GM20431 (cell line): ENCODE measurements at regions not wholly inside any gene's neighbourhood (a gene's known extent, or its start where the extent isn't known, plus 50 kb on each side); places are given as distances from the start of the nearest gene placed in this dataset.
"Not testable (repeated sequence)": the region's sequence is repeated elsewhere in the genome, so short reads cannot be mapped to it uniquely, and the experiment has no call there.

Experiments used
- in situ Hi-C: fragments of 300-500 bp; cut with MseI, MboI; formaldehyde crosslinking; loops from one replicate; pipeline ENCODE4 v1.15.0; 2020; ENCODE audit warnings: low sequenced_read_pairs; ENCODE audit not compliant: unreplicated experiment

DNA sequence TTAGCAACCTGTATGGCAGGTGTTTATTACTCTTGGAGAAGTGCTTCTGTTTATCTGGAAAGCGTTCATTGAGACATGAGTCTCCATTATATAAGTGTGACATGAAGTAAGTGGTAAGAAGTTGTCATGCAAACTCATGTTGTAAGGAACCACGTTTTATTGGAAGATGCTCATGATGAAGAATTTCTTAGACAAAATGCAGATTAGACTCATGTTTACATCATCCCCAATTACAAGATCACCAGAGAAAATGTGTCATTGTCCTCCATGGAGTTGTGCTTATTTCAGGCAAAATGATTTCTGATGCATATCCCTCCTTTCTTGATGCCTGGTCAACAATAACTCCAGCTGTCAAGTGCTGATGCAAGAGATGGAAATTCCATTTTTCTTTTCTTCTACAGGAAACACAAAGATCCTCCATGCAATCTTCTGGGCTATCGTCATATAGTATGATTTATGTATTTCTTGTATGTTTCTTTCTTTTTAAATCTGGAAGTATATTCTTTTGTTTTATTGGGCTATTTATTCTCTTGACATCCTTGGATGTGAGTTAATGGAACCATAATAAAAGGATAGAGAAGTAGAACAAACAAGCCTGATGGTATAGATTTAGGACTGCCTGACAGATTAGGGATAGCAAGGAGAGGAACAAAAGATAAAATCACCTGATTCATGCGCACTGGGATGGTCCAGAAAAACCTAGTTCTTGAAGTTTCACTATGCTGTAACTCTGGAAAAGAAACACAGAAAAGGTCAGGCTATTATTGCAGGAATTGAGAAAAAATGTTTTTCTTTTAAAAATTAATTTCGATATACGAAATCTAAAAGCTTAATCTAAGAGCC is 50.7 kb upstream of the DIAPH3 start:
- in situ Hi-C loops, result no loop called here

DNA sequence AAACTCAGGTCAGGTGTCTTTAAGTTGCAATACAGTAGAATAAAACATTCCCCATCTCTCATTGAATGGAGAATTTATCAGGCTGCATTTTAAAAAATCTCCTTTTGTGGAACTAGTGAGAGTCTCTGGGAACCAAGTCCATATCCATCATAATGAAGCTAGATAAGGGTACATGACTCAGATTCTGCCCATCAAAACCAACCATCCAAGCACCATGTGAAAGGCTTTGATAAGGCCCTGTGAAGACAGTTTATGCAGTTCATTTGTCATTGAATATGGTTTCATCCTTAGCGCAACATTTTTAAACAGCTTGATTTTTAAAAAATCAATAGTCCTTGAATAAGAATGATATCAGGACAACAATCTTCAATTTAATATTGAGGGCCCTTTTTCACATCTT is 56.3 kb upstream of the DIAPH3 start:
- in situ Hi-C loops, result no loop called here

DNA sequence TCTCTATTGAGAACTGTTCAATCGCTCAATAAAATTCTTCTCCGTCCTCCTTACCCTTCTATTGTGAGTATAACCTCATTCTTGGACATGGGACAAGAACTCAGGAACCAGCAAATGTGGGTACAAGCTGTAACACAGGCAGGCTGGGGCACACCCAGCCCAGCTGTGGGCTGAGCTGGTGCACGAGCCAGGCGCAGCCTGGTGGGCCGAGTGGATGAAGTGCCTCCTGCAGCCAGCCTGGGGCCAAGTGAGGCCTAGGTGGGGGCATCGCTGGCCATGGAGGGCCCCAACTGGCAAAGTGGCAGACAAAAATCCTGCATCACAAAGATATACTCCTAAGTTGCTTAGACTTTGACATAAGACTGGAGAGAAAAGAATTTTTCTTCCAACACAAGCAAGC is 57.9 kb upstream of the DIAPH3 start:
- in situ Hi-C loops, result no loop called here

DNA sequence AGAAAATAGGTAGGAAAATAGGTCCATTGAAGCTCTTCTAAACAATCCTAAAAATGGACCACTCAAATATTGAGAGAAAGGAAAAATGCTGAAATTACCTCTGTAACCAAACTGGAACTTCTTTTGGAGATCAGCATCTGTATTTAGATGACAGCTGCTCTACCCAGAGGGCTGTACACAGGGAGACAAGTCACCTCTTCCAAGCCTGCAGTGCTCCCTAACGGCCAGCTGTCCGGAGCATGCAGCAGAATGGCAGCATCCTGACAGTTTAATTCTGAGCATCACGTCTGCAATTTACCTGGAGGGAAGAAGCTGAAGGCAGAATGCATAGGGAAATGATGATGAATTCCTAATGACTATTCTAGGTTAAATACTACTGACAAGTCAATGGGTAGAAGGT is 62.8 kb upstream of the DIAPH3 start:
- in situ Hi-C loops, result no loop called here

DNA sequence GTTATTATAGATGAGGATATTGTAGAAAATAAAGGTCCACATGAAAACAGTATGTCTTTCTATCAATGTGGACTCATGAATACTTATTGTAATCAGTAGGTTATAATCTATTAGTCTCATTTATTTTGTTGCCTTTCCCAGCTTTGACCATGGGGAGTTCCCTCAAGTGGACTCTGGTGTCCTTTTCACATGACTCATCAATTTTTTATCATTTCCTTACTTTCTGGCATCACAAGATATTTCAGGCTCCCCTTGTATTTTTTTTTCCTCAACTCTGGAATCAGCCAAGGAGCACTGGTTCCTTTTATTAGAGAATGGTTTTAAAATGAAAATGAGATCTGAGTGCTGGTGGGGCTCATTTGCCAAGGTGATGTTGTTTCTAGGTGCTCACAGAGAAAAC is 63.4 kb upstream of the DIAPH3 start:
- in situ Hi-C loops, result no loop called here

DNA sequence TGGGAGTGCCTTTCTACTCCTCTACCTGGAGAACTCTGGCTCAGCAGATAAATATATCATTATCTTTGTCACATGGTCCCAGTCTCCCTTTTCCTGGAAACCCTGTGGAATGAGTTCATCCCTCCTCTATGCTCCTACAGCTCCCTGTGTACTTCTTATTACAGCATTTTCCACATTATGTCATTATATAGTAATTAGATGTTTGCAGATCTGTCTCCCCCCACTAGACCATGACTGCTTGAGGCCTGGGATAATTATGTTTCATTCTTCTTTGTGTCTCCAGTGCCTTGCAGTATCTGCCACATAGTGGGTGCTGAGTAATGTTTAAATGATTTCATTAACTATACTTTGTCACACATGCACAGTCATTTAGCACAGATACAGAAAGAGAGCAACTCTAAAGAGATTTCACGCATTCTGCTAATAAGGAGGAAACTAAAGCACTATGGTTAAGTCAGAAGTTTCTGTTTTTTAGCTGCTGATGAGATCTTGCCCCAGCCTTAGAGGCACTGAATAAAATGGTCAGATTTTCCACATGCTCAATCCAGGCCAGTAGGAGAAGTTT is 66.1 kb upstream of the DIAPH3 start:
- in situ Hi-C loops, result no loop called here

DNA sequence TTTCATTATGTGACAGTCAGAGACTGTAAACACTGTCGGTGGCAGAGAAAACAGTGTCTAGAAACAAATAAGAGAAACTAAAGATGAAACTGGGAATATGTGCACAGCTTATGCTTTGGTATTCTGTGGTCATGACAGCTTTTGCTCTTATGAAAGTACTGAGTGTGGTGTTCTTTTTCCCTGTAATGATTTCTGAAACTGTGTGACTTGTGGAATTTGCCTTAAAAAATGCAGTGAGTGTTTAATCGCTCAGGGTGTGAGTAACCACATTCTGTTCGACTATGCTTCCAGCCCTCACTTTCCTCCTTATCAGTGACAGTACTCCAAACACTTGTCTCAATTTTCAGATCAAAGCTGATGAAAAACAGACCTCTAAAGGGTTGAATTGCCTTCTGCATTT is 66.9 kb upstream of the DIAPH3 start:
- in situ Hi-C loops, result no loop called here

DNA sequence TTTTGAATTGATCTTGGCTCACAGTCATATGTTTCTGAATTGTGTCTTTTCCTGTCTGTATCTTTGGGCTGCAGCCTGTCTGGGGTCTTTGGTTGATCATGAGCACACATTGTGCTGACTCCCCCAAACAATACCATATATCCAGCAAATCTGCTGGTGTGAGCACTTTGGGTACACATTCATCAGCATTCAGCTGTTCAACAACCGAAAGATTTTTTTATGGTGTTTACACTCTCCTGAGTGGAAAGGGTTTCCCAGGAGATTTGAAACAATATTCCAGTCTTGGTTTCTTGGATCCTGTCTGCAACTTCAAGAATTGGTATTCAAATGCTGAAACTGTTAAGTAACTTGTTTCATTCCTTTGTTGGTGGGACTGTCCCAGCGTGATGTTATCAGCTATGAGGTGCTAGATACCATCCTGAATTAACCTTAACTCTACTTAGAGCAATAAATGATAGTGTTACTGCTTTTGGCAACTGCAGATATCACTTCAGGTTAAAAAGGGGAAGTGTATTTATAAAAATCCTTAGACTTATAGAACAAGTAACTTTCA is 78.4 kb upstream of the DIAPH3 start:
- in situ Hi-C loops, result no loop called here

DNA sequence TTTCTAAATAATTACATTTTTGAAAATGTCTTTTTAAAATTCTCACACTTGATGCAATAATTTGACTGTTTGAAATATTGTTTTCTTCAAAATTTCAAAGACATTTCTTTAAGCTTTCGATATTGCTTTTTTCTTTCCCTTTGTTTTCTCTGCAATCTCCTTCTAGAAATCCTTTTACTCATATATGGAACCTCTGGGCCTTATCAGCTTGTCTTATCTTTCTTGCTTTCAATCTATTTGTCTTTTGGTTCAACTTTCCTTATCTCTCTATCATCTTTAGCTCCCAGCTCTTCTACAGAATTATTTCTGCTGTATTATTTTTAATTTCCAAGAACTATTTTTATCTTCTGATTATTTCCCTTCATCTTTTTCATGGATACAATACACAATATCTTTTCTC is 80.7 kb upstream of the DIAPH3 start:
- in situ Hi-C loops, result no loop called here

DNA sequence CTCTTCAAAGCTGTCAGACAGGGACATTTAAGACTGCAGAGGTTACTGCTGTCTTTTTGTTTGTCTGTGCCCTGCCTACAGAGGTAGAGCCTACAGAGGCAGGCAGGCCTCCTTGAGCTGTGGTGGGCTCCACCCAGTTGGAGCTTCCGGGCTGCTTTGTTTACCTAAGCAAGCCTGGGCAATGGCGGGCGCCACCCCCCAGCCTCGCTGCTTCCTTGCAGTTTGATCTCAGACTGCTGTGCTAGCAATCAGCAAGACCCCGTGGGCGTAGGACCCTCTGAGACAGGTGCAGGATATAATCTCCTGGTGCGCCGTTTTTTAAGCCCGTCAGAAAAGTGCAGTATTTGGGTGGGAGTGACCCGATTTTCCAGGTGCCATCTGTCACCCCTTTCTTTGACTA is 87.7 kb upstream of the DIAPH3 start:
- in situ Hi-C loops, result not testable (repeated sequence)

DNA sequence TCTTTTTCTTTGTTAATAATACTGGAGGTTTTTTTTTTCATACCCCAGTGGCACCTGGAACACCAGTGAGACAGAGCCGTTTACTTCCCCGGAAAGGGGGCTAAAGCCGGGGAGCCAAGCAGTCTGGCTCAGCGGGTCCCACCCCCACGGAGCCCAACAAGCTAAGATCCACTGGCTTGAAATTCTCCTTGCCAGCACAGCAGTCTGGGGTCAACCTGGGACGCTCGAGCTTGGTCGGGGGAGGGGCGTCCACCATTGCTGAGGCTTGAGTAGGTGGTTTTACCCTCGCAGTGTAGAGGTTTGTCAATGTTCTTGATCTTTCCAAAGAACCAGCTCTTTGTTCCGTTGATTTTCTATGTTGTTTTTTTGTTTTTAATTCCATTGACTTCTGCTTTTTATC is 94.6 kb upstream of the DIAPH3 start:
- in situ Hi-C loops, result no loop called here

DNA sequence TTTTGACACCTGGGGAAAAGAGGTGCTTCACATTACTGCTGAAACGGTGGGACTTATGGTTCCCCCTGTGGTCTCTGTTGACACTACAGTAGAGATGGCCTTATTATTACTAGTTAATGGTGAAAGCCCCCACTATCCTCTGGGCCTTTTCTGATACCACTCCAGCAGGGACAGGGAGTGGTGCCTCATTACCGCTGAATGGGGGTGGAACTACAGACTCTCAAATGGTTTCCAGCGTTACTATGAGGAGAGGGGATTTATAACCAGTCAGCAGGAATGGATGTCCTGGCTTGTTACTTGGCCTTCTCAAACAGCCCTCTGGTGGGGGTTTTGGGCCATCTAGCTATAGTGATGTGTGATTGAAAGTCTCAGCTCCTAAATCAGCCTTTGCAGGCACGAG is 96.7 kb upstream of the DIAPH3 start:
- in situ Hi-C loops, result no loop called here

DNA sequence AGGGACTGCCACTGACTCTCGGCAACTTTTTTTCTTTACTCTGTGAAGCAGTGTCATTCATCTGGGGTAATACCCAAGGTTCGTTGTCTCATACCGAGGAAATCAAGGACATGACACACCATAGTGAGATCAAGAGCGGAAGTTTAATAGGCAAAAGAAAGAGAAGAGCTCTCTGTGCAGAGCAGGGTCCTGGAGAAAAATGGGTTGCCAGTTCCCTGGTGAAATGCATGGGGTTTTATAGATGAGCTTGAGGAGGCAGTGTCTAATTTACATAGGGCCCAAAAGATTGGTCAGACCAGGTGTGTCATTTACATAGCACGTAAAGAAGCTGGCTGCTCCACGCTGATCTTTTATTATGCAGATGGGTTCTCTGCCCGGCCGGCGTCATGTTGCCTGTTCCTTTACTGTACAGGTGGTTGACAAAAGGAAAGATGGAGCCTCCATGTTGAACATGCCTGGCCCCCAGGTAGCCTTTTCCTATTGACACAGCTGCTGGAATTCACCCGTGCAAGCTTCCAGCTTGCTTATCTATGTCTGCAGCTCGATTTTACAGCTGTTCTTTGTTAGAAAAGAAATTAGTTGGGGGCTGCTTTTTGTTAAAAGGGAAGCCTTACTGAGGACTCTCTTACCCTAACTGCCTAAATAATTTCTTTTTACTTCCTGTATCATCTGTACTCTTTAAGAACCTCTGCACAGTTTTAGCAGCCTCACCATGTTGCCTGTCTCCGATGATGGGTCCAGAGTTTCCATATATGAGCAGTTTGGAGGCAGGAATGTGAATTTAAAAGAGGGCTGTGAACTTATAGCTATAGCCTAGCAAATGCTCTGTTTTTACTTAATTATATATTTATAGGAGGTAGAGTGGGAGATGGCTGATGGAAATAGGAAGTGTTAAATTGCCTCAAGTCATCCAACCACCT is 98.0 kb upstream of the DIAPH3 start:
- in situ Hi-C loops, result no loop called here

DNA sequence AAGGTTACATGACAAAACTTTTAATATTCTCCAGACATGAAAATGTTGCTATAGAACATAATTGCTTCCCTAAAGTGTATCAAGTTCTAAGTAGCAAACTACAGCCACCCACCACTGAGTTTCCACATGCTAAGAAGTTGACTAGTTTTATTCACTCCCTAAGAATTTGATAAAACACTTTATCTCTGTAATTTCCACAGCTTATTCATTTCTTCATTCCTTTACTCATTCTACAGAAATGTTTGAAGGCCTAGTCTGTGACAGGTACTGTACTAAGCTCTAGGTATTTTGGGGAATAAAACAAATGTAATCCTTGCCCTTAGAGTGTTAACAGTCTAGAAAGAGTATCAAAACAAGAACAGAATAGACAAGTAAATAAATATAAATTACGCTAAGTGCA is 101.8 kb upstream of the DIAPH3 start:
- in situ Hi-C loops, result no loop called here

DNA sequence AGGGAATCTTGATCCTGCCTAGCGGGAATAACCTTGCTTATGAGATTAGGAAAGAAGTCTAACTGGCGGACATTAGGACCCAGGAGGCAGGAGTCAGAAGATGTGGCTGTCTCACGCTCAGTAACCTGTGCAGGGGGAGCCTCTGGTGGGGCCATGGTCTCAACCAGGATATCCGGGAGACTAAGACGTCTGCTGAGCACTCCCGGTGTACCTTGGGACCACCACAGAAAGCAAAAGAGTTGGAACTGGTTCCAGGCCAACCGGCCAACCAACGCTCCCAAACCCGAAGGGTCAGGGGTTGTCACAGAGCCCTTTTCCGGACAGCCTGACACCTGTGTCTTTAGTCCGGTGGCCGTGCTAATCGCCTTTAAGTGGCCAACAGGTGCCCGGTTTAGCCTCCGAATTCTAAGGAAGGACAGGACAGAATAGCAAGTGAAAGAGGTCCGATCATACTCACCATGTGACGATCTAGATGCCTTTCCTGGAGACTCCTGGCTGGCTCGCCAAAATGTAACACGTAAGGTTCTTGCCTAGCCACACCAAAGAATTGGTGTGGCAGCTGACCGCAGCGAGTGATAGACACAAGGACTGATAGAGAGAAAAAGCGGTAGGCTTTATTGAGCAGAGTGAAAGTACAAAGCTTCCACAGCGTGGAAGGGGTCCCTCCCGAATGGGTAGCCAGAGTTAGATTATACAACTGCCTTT is 103.9 kb upstream of the DIAPH3 start:
- in situ Hi-C loops, result no loop called here

DNA sequence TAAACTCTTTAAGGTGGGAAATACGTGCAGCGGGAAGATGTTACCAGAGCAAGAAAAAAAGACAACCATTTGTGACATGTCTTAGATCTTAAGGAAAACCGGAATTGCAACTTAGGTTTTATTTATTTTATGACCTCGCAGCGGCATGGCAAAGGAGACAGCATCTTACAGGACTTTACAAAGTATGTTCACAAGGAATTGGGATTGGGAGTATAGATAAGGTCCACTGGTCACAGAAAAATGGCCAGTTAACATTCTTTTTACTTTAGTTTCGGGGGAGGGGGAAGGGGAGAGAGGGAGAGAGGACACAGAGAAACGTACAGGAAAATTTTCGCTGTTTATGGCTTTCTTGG is 104.5 kb upstream of the DIAPH3 start:
- in situ Hi-C loops, result no loop called here

DNA sequence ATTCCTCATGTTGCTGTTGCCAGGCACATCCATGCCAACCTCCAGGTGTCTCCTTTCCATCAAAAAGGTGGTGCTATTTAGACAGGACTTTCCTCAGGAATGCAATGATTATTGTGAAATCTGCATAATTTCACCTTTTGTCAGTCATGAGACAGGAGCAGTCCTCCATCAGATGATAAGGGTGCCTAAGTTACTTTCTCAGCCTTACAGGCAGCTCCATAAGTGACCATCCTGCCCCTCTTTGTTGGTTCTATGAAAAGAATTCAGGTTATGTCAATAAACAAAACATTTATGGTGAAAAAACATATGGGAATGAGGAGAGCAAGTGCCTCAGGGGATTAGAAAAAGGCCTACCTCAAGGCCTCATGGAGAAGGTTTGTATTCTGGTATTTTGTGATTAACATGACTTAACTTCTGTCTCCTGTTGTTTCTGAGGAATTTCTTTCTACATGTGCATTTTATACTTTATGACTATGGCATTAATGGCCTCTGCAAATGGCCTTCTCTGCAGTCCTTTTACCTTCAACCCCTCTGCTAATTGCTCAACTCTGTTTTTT is 110.3 kb upstream of the DIAPH3 start:
- in situ Hi-C loops, result no loop called here

DNA sequence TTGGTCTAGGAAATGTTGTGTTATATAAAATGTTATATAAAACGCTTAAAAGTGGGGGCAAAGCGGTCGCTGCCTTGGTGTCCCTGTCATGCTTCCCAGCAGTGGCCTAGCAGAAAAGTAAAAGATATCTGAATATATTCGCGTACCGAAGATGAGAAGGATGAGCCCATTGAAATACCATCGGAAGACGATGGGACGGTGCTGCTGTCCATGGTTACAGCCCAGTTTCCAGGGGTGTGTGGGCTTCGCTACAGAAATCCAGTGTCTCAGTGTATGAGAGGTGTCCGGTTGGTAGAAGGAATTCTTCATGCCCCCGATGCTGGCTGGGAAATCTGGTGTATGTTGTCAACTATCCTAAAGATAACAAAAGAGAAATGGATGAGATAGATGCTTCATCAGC is 110.9 kb upstream of the DIAPH3 start:
- in situ Hi-C loops, result no loop called here

DNA sequence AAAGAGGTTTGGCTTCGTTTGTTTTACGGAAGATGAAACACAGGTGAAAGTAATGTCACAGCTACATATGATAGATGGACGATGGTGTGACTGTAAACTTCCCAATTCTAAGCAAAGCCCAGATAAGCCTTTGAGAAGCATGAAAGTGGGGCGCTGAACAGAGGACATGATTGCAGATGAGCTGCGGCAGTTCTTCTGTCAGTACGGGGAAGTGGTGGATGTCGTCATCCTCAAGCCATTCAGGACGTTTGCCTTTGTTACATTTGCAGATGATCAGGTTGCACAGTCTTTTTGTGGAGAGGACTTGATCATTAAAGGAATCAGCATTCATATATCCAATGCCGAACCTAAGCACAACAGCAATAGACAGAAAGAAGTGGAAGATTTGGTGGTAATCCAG is 111.5 kb upstream of the DIAPH3 start:
- in situ Hi-C loops, result no loop called here

DNA sequence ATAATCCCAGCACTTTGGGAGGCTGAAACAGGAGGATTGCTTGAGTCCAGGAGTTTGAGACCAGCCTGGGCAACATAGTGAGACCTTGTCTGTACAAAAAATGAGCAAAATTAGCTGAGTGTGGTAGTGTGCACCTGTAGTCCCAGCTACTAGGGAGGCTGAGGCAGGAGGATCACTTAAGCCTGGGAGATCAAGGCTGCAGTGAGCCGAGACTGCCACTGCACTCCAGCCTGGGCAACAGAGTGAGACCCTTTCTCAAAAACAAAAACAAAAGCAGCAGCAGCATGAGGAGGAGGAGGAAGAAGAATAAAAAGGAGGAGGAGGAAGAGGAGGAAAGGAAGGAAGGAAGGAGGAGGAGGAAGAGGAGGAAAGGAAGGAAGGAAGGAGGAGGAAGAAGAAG is 116.5 kb upstream of the TDRD3 start:
- in situ Hi-C loops, result not testable (repeated sequence)
